ENCODE measurements at regions not wholly inside any gene's neighbourhood (a gene's known extent, or its start where the extent isn't known, plus 50 kb on each side); places are given as distances from the start of the nearest gene placed in this dataset.

DNA sequence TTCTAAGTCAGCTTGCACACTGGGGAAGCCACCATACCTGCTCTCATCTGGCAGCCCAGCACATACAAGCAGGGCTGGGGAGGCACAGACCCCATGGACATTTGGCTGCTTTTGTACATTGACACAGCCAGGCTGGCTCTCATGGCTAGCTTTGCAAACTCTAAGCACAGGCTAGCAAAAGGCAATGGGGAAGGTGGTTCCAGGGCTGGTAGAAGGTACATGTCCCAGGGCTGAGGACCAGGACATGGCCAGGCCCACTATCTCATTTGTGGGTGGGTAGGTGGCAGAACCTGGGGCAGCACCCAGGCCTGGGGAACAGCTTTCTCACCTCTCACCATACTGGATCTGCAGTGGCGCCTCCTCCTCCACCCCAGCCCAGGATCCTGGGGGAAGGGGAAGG, 90.9 kb downstream of the HS1BP3 start:
- no peak for DNase-seq (ENCODE audit: low spot score)

DNA sequence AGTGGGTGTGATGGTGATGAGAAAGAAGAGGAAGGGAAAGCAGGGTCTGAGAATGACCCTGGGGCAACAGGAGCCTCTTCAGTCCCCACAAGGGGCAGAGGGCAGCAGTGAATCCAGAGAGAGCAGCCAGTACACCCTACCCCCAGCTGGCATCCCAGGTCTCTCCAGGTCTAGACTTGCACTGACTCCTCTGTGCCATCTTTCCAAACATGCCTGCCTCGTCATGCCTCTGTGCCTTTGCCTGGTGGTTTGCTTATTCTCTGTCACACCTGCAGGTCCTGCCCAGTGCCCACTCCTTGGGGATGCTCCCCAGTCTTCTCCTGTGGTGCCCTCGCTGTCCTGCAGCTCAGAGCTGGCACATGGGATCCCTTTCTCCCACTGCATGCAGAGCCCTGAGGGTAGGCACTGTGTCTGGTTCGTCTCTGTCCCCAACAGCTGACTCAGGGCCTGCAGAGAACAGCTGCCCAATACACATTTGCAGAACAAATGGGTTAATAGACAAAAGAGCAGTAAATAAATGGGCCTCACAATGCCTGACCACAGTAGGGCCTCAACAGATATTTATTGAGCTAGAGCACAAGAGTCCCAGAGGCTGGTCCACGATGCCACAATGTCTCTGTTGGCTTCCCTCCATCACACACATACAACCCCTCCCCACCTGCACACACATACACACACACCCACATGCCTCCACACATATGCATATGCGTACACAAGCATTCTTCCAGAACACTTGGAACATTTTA, 89.8 kb downstream of the HS1BP3 start:
- no peak for DNase-seq (ENCODE audit: low spot score)

DNA sequence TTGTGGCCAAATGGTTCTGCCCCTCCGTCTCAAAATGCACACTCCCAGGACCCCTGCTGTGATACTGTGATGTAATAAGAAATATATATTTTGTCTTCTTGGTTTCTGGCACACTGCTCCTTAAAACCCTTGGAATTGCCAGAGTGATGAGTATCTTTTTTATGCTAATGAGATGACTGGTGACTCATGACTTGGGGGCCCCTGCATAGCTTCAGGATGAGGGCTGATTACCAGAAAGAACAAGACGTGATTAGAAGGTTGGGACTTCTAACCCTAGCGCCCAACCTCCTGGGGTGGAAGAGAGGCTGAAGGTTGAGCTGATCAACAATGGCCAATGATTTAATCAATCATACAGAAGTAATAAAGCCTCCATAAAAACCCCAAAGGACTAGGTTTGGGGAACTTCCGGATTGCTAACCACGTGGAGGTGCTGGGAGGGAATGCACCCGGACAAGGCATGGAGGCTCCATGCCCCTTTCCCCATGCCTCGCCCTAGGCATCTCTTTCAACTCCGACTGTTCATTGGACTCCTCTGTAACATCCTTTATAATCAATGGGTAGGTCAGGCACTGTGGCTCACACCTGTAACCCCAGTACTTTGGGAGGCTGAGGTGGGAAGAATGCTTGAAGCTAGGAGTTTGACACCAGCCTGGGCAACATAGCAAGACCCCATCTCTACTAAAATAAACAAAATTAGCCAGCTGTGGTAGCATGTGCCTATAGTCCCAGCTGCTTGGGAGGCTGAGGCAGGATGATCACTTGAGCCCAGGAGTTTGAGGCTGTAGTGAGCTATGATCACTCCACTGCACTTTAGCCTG, 89.1 kb downstream of the HS1BP3 start:
- DNase-seq (ENCODE audit: low spot score), result peak; percentile 78

DNA sequence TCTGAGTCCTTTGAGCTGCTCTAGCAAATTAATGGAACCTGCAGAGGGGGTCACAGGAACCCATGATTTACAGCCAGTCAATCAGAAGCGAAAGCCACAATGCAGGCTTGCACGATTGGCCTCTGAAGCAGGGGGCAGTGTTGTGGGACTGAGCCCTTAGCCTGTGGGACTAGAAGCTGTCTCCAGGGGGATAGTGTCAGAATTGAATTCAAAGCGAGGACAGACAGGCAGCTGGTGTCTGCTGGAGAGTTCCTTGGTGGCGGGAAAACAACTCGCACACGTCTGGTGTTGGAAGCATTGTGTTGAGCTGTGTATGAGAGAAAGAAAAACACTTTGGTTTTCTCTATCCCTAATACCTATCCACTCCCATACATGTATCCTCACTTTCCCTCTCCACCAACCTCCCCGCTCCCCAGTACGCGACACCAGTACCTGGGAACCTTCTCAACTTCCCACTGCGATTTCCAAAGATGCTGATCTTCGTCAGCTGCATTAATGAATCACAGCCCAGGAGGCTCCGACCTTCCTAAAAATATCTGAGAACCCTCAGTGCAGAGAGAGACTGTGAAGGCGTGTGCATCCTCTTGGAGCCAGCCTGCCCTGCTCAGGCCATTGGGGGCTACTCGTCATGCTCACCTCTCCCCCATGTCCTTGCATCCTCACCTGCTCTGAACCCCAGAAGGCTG, 88.2 kb downstream of the HS1BP3 start:
- no peak for DNase-seq (ENCODE audit: low spot score)

DNA sequence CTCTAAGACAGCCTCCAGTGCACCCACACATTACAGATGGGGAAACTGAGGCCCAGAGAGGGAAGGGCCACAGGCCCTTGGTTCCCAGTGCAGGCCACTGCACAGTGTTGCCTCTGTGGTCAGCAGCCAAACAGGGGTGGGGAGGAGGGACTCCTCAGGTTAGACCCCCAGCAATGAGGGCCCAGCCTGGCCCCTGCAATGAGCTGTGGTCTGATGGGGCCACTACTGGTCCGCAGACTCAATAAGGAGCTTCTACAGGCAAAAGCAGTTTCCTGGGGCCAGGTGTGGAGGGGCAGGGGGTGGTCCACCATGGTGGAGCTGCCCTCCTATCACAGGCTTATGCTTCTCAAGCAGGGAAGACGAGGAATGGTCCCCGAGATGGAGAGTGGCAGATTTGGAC, 87.6 kb downstream of the HS1BP3 start:
- DNase-seq (ENCODE audit: low spot score), result no peak

DNA sequence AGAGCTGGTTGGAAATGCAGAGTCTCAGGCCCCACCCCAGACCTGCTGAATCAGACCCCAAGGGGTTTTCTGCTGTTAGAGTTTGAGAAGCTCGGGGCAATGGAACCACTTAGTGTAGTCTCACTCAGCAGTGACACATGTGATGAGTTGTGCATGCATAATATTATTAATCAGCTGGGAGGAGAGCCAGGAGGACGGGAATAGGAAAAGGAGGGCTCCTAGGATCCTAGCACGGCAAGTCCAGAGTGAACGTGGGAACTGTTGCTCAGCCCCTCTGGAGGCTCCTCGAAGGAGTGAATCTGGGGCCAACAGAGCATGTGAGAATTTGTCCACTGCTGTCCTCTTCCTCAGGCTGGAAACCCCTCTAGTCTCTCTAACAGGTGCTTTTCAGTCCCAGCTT, 87.1 kb downstream of the HS1BP3 start:
- DNase-seq (ENCODE audit: low spot score), result no peak

DNA sequence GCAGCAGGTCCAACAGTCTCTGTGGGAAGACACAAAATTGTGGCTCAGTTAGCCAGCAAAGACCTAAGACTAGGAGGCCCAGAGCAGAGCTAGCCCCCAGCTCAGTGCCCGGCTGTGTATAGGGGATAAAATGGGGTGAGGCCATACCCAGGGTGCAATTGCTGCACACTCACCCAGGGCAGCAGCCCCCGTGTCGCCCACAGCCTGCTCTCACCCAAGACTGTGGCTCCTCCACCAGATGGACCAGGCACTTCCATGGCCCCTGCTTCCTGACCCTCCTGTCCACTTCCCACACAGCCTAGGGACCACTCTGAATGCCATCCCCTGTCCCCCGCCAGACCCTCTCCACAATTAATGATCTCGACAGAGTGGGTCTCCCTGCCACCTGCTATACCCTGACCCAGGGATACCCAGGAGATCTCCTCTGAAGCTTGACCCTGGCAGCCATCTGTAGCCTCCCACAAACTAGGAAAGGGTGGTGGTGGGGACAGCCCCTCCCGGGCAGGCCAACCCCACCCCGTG, 85.7 kb downstream of the HS1BP3 start:
- DNase-seq (ENCODE audit: low spot score), result no peak

DNA sequence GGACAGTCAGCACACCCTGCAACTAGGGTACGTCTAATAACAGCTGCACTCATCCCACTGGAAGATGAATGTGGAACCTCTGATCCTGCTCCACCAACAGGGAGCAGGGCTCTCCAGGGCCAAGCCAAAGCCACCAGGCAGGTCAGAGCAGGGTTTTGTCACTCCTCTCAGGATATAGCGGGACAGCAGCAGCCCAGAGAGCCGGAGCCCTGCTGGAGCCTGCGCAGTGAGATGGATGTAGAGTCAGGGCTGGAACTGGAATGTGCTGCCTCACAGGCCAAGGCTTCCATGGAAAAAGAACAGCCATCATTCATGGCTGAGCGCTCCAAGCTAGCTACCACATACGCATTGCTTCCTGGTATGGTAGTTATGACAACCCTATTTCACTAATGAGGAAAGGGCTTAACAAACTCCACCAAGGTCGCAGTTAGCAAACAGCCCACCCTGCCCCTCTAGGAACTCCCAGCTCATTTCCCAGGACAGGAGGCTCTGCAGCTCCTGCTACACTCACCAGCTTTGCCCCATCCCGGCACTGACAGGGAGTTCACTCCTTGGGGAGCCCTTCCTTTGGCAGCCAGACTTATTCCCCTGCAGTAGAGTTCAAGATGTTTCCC, 85.2 kb downstream of the HS1BP3 start:
- peak; percentile 59 for DNase-seq (ENCODE audit: low spot score)

DNA sequence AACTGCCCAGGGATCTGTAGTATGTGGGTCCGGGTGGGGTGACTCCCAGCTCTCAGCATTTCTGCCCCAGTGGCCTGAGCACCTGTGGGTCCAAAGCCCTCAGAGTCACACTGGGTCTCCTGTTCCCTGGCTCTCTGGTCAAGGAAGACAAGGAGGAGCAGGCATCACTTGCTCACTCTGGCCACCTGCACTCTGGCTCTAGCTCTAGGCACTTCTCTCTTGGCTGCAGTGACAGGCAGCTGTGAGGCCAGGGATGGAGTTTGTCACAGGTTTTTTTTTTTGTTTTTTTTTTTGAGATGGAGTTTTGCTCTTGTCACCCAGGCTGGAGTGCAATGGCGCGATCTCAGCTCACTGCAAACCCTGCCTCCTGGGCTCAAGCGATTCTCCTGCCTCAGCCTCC, 84.6 kb downstream of the HS1BP3 start:
- DNase-seq (ENCODE audit: low spot score), result no peak

DNA sequence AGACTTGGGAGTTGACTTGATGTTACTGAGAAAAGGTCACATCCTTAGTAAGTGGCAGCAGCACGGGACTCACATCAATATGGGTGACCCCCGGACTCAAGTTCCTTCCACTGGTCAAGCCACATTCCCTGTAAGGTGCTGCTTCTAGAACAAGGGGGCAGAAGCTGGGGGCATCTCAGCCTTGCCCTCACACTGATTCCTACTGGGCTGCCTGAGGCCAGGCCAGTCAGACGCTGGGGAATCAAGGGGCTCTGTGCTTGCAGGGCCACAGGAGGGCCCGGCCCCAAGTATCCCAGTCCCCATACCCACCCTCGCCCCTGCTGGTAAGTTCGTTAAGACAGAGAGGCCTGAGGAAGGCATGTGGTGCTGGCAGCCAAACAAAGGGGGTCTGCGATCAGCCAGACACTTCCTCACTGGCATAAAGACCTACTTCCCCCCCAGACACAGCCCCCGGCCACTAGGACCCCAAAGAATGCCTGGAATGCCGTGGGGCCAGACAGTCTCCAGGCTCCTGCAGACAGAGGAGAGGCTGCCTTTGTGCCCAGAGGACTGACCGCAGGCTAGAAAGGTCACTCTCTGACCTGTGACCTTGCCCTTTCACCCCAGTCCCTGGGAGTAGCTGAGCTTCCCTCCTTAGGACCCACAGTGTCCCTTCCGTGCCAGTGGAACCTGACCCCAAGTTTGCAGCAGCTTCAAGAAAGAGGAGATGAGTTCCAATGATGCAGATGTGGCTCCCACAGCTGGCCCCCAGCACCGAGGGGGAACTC, 83.6 kb downstream of the HS1BP3 start:
- DNase-seq (ENCODE audit: low spot score), result no peak
